ENCODE measurements at regions not wholly inside any gene's neighbourhood (a gene's known extent, or its start where the extent isn't known, plus 50 kb on each side); places are given as distances from the start of the nearest gene placed in this dataset.

DNA sequence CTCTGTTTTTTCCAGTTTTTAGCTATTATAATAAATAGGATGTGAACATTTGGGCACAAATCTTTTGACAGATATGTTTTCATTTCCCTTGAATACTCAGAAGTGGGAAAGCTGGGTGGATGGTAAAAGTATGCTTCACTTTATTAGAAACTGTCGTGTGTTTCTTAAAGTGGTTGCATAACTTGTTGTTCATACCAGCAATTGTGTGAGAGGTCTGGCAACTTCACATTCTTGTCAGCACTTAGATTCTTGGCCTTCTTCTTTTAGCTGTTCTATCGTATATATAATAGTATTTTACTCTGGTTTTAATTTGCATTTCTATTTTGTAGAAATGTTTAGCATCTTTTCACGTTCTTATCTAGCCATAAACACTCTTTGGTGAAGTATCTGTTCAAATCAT, 894.4 kb downstream of the KCNMA1 start:
- no peak overlapping the region for H3K27ac Mint-ChIP-seq
- DNase-seq (ENCODE audit: low spot score, unreplicated experiment) = no peak
- no peaks in the 10 kb centered on the region for H3K36me3 Mint-ChIP-seq (ENCODE audit: insufficient read depth)
- H3K4me1 Mint-ChIP-seq (ENCODE audit: low read depth) = no peaks in the 10 kb centered on the region
- H3K27me3 Mint-ChIP-seq = no peaks in the 10 kb centered on the region
- H3K4me3 Mint-ChIP-seq (ENCODE audit: low read depth) = no peak overlapping the region
- H3K9me3 Mint-ChIP-seq (ENCODE audit: low read depth) = no peaks in the 10 kb centered on the region
- no peak for TF ChIP-seq CTCF (IDR thresholded peaks at IDR 0.05; ENCODE audit: unreplicated experiment)

GRCh38 chr10:76740514-76740913, 897.1 kb downstream of the KCNMA1 start:
- H3K4me3 Mint-ChIP-seq (ENCODE audit: low read depth) = no peak overlapping the region
- H3K36me3 Mint-ChIP-seq (ENCODE audit: insufficient read depth) = no peaks in the 10 kb centered on the region
- no peaks in the 10 kb centered on the region for H3K9me3 Mint-ChIP-seq (ENCODE audit: low read depth)
- DNase-seq (ENCODE audit: low spot score, unreplicated experiment) = no peak
- no peak for TF ChIP-seq CTCF (IDR thresholded peaks at IDR 0.05; ENCODE audit: unreplicated experiment)
- no peak overlapping the region for H3K27ac Mint-ChIP-seq
- no peaks in the 10 kb centered on the region for H3K27me3 Mint-ChIP-seq
- H3K4me1 Mint-ChIP-seq (ENCODE audit: low read depth) = no peaks in the 10 kb centered on the region

GRCh38 chr10:76738991-76739390, 898.6 kb downstream of the KCNMA1 start:
- Mint-ChIP-seq H3K4me1 (ENCODE audit: low read depth) (no peaks in the 10 kb centered on the region), H3K27ac (no peak overlapping the region), H3K27me3 (no peaks in the 10 kb centered on the region), H3K9me3 (ENCODE audit: low read depth) (no peaks in the 10 kb centered on the region), H3K4me3 (ENCODE audit: low read depth) (no peak overlapping the region), H3K36me3 (ENCODE audit: insufficient read depth) (no peaks in the 10 kb centered on the region)
- no peak for TF ChIP-seq CTCF (IDR thresholded peaks at IDR 0.05; ENCODE audit: unreplicated experiment)
- no peak for DNase-seq (ENCODE audit: low spot score, unreplicated experiment)

- no peaks in the 10 kb centered on the region for H3K36me3 Mint-ChIP-seq (ENCODE audit: insufficient read depth)
- H3K9me3 Mint-ChIP-seq (ENCODE audit: low read depth) = peaks cover 1% of the 10 kb centered on the region
- no peak for TF ChIP-seq CTCF (IDR thresholded peaks at IDR 0.05; ENCODE audit: unreplicated experiment)
- DNase-seq (ENCODE audit: low spot score, unreplicated experiment) = no peak
- H3K27me3 Mint-ChIP-seq = peaks cover 5% of the 10 kb centered on the region
- no peak overlapping the region for H3K4me3 Mint-ChIP-seq (ENCODE audit: low read depth)
- no peak overlapping the region for H3K27ac Mint-ChIP-seq
- no peaks in the 10 kb centered on the region for H3K4me1 Mint-ChIP-seq (ENCODE audit: low read depth)
Measured at GRCh38 chr10:76736815-76737618, 900.6 kb downstream of the KCNMA1 start.

- Mint-ChIP-seq H3K4me3 (ENCODE audit: low read depth) (no peak overlapping the region), H3K27me3 (peaks cover 6% of the 10 kb centered on the region), H3K9me3 (ENCODE audit: low read depth) (peaks cover 2% of the 10 kb centered on the region), H3K36me3 (ENCODE audit: insufficient read depth) (no peaks in the 10 kb centered on the region), H3K27ac (no peak overlapping the region), H3K4me1 (ENCODE audit: low read depth) (no peaks in the 10 kb centered on the region)
- no peak for TF ChIP-seq CTCF (IDR thresholded peaks at IDR 0.05; ENCODE audit: unreplicated experiment)
- DNase-seq (ENCODE audit: low spot score, unreplicated experiment) = no peak
Measured at GRCh38 chr10:76736392-76736791, 901.2 kb downstream of the KCNMA1 start.
